Upper lobe of left lung (tissue), 4 donors: ENCODE measurements at regions not wholly inside any gene's neighbourhood (a gene's known extent, or its start where the extent isn't known, plus 50 kb on each side); places are given as distances from the start of the nearest gene placed in this dataset.

Experiments
- POLR2A ChIP-seq, 4 donors: fragments of 450-650 bp; IDR thresholded peaks; one replicate each; pipeline ENCODE4 v1.5.1; 2016 to 2017; ENCODE audit warnings: antibody characterized with exemption in 4 of 4, mild to moderate bottlenecking in 2 of 4
- TF ChIP-seq, protein P1 (sequence below), 6 experiments: fragments of 450-650 bp in 4 of 6; fragments of 200-600 bp in 2 of 6; sonication (generic) in 2 of 6; IDR thresholded peaks; one replicate each; pipeline ENCODE4 v1.5.1; 2016 to 2019; ENCODE audit warnings: antibody characterized with exemption in 6 of 6

DNA sequence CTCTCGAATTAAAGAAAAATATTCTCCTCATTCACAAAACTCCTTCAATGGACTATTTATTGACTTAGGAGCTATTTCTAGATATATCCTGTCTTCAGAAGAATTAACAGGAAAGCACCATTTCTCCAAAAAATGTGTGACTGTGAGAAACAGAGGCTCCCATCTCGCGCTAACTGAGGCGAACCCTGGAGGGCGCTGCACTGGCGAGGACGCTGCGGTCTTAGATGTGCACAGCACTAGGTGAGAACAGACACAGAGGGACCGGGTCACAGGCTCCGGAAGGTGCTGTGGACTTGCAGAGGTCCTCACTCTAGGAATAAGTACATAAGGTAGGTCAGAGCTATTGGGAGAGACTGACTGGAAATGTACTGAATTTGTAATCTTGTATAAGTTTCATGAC, 229.7 kb upstream of the SLC35G4 start:
- TF ChIP-seq, protein P1, sequence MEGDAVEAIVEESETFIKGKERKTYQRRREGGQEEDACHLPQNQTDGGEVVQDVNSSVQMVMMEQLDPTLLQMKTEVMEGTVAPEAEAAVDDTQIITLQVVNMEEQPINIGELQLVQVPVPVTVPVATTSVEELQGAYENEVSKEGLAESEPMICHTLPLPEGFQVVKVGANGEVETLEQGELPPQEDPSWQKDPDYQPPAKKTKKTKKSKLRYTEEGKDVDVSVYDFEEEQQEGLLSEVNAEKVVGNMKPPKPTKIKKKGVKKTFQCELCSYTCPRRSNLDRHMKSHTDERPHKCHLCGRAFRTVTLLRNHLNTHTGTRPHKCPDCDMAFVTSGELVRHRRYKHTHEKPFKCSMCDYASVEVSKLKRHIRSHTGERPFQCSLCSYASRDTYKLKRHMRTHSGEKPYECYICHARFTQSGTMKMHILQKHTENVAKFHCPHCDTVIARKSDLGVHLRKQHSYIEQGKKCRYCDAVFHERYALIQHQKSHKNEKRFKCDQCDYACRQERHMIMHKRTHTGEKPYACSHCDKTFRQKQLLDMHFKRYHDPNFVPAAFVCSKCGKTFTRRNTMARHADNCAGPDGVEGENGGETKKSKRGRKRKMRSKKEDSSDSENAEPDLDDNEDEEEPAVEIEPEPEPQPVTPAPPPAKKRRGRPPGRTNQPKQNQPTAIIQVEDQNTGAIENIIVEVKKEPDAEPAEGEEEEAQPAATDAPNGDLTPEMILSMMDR (IDR thresholded peaks at IDR 0.05), result no peak
- TF ChIP-seq POLR2A (IDR thresholded peaks at IDR 0.05), result no peak
